Prostate gland (tissue), 2 donors: ENCODE measurements at regions not wholly inside any gene's neighbourhood (a gene's known extent, or its start where the extent isn't known, plus 50 kb on each side); places are given as distances from the start of the nearest gene placed in this dataset.
"Not testable (repeated sequence)": the region's sequence is repeated elsewhere in the genome, so short reads cannot be mapped to it uniquely, and the experiment has no call there.

Source experiments
- POLR2AphosphoS5 ChIP-seq: sonication (generic); formaldehyde crosslinking; IDR thresholded peaks from one replicate; pipeline ENCODE4 v1.6.1; 2017; ENCODE audit warnings: antibody characterized with exemption
- TF ChIP-seq, protein P1 (sequence below), 4 experiments: fragments of 200-600 bp in 2 of 4; fragments of 450-650 bp in 2 of 4; sonication (generic) in 2 of 4; IDR thresholded peaks; 1 replicate in 3 of 4; 2 replicates in 1 of 4; pipeline ENCODE4 v1.5.1; 2016 to 2019; ENCODE audit warnings: antibody characterized with exemption in 4 of 4, mild to moderate bottlenecking in 2 of 4, moderate library complexity in 2 of 4

DNA sequence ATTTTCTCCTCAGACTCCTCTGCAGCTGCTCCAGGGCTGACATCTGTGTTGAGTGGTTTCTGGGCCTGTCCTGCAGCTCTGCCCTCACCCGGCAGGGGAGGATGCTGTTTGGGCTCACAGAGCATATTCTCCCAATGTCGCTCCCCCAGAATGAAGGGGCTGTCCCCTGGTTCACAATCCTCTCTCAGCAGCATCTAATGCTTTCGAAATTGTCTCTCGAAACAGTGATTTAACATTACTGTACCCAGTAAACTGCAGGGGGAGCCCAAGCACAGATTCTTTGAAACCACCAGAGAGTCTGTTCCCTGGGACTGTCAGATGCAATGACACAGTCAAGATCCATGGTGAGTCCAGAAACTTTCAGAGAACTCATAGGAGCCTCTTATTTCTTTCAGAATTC, 1135.2 kb downstream of the TMEM121 start:
- TF ChIP-seq POLR2AphosphoS5: not testable (repeated sequence)
- TF ChIP-seq, protein P1, sequence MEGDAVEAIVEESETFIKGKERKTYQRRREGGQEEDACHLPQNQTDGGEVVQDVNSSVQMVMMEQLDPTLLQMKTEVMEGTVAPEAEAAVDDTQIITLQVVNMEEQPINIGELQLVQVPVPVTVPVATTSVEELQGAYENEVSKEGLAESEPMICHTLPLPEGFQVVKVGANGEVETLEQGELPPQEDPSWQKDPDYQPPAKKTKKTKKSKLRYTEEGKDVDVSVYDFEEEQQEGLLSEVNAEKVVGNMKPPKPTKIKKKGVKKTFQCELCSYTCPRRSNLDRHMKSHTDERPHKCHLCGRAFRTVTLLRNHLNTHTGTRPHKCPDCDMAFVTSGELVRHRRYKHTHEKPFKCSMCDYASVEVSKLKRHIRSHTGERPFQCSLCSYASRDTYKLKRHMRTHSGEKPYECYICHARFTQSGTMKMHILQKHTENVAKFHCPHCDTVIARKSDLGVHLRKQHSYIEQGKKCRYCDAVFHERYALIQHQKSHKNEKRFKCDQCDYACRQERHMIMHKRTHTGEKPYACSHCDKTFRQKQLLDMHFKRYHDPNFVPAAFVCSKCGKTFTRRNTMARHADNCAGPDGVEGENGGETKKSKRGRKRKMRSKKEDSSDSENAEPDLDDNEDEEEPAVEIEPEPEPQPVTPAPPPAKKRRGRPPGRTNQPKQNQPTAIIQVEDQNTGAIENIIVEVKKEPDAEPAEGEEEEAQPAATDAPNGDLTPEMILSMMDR (IDR thresholded peaks at IDR 0.05): not testable (repeated sequence)
